OCI-LY3 (cell line): ENCODE measurements at regions not wholly inside any gene's neighbourhood (a gene's known extent, or its start where the extent isn't known, plus 50 kb on each side); places are given as distances from the start of the nearest gene placed in this dataset.

ENCODE experiments used
- H2AFZ ChIP-seq: fragments of 200-600, 300-600 bp; shearing (Covaris generic); 2 replicates; pipeline ENCODE4 v1.6.0; 2014; ENCODE audit warnings: antibody characterized with exemption, low read depth, low read length
- H3K27ac ChIP-seq: fragments of 200-600, 300-600 bp; sonication (generic); 2 replicates; pipeline ENCODE4 v1.5.1; 2014; ENCODE audit warnings: mild to moderate bottlenecking, low read length, moderate library complexity, mixed read lengths
- H3K27me3 ChIP-seq: fragments of 200-600, 300-600 bp; sonication (generic); 2 replicates; pipeline ENCODE4 v1.6.1; 2014; ENCODE audit warnings: low read depth, low read length, mixed read lengths
- H3K36me3 ChIP-seq: fragments of 200-600, 300-600 bp; sonication (generic); replicated peaks from 2 replicates; pipeline ENCODE3; 2014; ENCODE audit warnings: low read depth, low read length, mixed read lengths
- H3K4me1 ChIP-seq: fragments of 300-600, 200-600 bp; sonication (generic); 2 replicates; pipeline ENCODE4 v1.6.1; 2014; ENCODE audit warnings: low read length, mixed read lengths
- H3K4me2 ChIP-seq: fragments of 200-600, 300-600 bp; sonication (generic); 2 replicates; pipeline ENCODE4 v1.6.1; 2014; ENCODE audit warnings: low read length, mixed read lengths
- H3K4me3 ChIP-seq: fragments of 300-600, 200-600 bp; sonication (generic); 2 replicates; pipeline ENCODE4 v1.5.1; 2014; ENCODE audit warnings: antibody characterized with exemption, mild to moderate bottlenecking, low read length, moderate library complexity
- H3K79me2 ChIP-seq: fragments of 300-600, 200-600 bp; shearing (Covaris generic); 2 replicates; pipeline ENCODE4 v1.6.1; 2014; ENCODE audit warnings: mild to moderate bottlenecking, low read length, mixed read lengths
- H3K9ac ChIP-seq: fragments of 300-600, 200-600 bp; shearing (Covaris generic); 2 replicates; pipeline ENCODE4 v1.6.0; 2014; ENCODE audit warnings: mild to moderate bottlenecking, low read length, moderate library complexity
- H3K9me3 ChIP-seq: fragments of 200-600, 300-600 bp; shearing (Covaris generic); 2 replicates; pipeline ENCODE4 v1.6.1; 2014; ENCODE audit warnings: low read length, mixed read lengths; ENCODE audit not compliant: insufficient read depth
- H4K20me1 ChIP-seq: fragments of 200-600, 300-600 bp; sonication (generic); 2 replicates; pipeline ENCODE4 v1.6.1; 2016; ENCODE audit warnings: low read length, mixed read lengths; ENCODE audit not compliant: insufficient read depth
- CTCF ChIP-seq: fragments of 200-600, 300-600 bp; sonication (generic); IDR thresholded peaks from 2 replicates; pipeline ENCODE4 v1.5.1; 2014; ENCODE audit warnings: antibody characterized with exemption, low read length, low read depth
- EZH2phosphoT487 ChIP-seq: fragments of 200-600 bp; shearing (Covaris generic); IDR thresholded peaks from 2 replicates; pipeline ENCODE4 v1.6.1; 2018; ENCODE audit warnings: antibody characterized with exemption, mixed run types, low read depth

GRCh38 chr7:91565499-91566401, 301.5 kb downstream of the FZD1 start:
- no peaks in the 10 kb centered on the region for H3K9me3 ChIP-seq
- no peaks in the 10 kb centered on the region for H4K20me1 ChIP-seq
- no peak for TF ChIP-seq CTCF
- TF ChIP-seq EZH2phosphoT487, result no peak
- no peak overlapping the region for H2AFZ ChIP-seq
- H3K27ac ChIP-seq, result no peak overlapping the region
- H3K79me2 ChIP-seq, result no peaks in the 10 kb centered on the region
- H3K27me3 ChIP-seq, result no peaks in the 10 kb centered on the region
- H3K4me1 ChIP-seq, result no peaks in the 10 kb centered on the region
- no peak overlapping the region for H3K4me2 ChIP-seq
- H3K4me3 ChIP-seq, result no peak overlapping the region
- H3K36me3 ChIP-seq, result no peaks in the 10 kb centered on the region
- H3K9ac ChIP-seq, result no peak overlapping the region

GRCh38 chr7:91566402-91566732, 302.1 kb downstream of the FZD1 start:
- Histone ChIP-seq H3K4me2 (no peak overlapping the region), H3K4me3 (no peak overlapping the region), H3K27me3 (no peaks in the 10 kb centered on the region)

GRCh38 chr7:91567081-91568012, 303.1 kb downstream of the FZD1 start:
- no peaks in the 10 kb centered on the region for H3K79me2 ChIP-seq

More at GRCh38 chr7:91566402-91566732, 302.1 kb downstream of the FZD1 start:
- Histone ChIP-seq H3K4me1 (no peaks in the 10 kb centered on the region), H3K36me3 (no peaks in the 10 kb centered on the region), H3K9me3 (no peaks in the 10 kb centered on the region), H3K9ac (no peak overlapping the region), H2AFZ (no peak overlapping the region), H4K20me1 (no peaks in the 10 kb centered on the region), H3K27ac (no peak overlapping the region), H3K79me2 (no peaks in the 10 kb centered on the region)
- TF ChIP-seq CTCF (no peak), EZH2phosphoT487 (no peak)

More at GRCh38 chr7:91567081-91568012, 303.1 kb downstream of the FZD1 start:
- Histone ChIP-seq H3K27me3 (no peaks in the 10 kb centered on the region), H3K27ac (no peak overlapping the region), H3K4me1 (no peaks in the 10 kb centered on the region), H2AFZ (no peak overlapping the region), H4K20me1 (no peaks in the 10 kb centered on the region), H3K9ac (no peak overlapping the region), H3K36me3 (no peaks in the 10 kb centered on the region), H3K4me2 (no peak overlapping the region), H3K4me3 (no peak overlapping the region), H3K9me3 (no peaks in the 10 kb centered on the region)
- TF ChIP-seq EZH2phosphoT487, result no peak
- no peak for TF ChIP-seq CTCF
